ENCODE measurements at regions not wholly inside any gene's neighbourhood (a gene's known extent, or its start where the extent isn't known, plus 50 kb on each side); places are given as distances from the start of the nearest gene placed in this dataset.
"Not testable (repeated sequence)": the region's sequence is repeated elsewhere in the genome, so short reads cannot be mapped to it uniquely, and the experiment has no call there.

DNA sequence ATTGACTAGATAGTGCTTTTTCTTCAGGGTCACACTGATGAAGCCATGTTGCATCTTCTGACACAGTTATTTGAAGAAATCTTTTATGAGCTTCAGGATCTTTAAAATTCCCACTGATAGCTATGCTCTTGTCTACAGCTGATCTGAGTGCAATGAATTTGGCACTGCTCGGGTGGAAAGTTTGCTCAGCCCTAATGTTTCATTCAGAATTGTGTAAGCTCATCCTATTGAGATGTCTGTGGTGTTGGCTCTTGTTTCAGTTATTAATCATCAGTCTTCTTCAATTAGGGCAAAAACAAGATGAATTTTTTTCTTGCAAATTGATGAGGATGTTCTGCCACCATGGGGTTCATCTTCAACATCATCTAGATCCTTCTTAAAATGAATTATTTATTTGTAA, 1387.0 kb upstream of the RAG2 start:
- POLR2A ChIA-PET, result no interaction called here
- no peak for DNase-seq (ENCODE audit: low read depth)
- no peak overlapping the region for H3K4me3 ChIP-seq (ENCODE audit: low read depth, low read length)
- H3K27me3 ChIP-seq (ENCODE audit: control insufficient read depth, insufficient read depth, low read length), result no peaks in the 10 kb centered on the region
- CTCF ChIA-PET, result interaction anchor here (0.9 kb wide), 1 partner anchor 10 kb away, joined by 4 read pairs; no protein-coding TSS in a partner anchor
- H3K36me3 ChIP-seq (ENCODE audit: control insufficient read depth, insufficient read depth, low read length), result no peaks in the 10 kb centered on the region
- TF ChIP-seq, protein P1, sequence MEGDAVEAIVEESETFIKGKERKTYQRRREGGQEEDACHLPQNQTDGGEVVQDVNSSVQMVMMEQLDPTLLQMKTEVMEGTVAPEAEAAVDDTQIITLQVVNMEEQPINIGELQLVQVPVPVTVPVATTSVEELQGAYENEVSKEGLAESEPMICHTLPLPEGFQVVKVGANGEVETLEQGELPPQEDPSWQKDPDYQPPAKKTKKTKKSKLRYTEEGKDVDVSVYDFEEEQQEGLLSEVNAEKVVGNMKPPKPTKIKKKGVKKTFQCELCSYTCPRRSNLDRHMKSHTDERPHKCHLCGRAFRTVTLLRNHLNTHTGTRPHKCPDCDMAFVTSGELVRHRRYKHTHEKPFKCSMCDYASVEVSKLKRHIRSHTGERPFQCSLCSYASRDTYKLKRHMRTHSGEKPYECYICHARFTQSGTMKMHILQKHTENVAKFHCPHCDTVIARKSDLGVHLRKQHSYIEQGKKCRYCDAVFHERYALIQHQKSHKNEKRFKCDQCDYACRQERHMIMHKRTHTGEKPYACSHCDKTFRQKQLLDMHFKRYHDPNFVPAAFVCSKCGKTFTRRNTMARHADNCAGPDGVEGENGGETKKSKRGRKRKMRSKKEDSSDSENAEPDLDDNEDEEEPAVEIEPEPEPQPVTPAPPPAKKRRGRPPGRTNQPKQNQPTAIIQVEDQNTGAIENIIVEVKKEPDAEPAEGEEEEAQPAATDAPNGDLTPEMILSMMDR (IDR thresholded peaks at IDR 0.05; ENCODE audit: insufficient read depth, low read depth, low read length), result no peak

DNA sequence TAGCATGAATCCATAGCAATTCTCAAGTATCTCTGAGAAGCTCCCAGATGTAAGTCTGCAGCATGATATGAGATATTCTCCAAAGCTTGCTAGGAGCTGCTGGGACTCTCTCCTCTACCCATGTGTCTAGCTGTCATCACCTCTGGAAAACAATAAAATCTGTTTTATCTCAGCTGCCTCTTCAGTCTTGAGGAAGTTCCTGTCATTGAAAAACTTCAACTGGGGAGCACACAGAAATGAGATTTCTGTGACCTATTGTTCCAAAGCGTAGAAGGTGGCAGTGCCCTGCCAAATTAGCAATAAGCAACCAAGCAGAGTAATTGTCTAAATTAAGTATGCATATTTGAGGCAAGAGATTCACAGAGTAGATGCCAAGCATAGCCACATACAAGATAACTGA, 1380.6 kb upstream of the RAG2 start:
- no peak for DNase-seq (ENCODE audit: low read depth)
- Histone ChIP-seq H3K36me3 (ENCODE audit: control insufficient read depth, insufficient read depth, low read length) (no peaks in the 10 kb centered on the region), H3K27me3 (ENCODE audit: control insufficient read depth, insufficient read depth, low read length) (no peaks in the 10 kb centered on the region), H3K4me3 (ENCODE audit: low read depth, low read length) (no peak overlapping the region)
- TF ChIP-seq, protein P1 (IDR thresholded peaks at IDR 0.05; ENCODE audit: insufficient read depth, low read depth, low read length), result no peak
- ChIA-PET CTCF (no interaction called here), POLR2A (no interaction called here)

DNA sequence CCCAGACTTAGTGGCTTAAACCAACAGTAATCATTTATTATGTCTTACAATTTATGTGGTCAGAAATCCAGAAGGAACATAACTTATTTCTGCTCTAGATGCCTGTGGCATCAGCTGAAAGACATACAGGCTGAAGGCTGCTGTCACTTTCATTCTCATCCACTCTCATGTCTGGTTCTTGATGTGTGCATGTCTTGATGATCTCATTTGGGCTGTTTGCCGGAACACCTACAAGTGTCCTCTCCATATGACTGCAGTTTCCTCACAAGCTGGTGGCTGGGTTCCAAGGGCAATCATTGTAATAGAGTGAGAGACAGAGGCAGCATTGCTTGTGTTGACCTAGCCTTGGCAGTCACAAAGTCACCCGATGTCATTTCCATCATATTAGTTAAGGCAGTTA, 1375.9 kb upstream of the RAG2 start:
- CTCF ChIA-PET, result no interaction called here
- POLR2A ChIA-PET, result no interaction called here
- H3K27me3 ChIP-seq (ENCODE audit: control insufficient read depth, insufficient read depth, low read length), result no peaks in the 10 kb centered on the region

DNA sequence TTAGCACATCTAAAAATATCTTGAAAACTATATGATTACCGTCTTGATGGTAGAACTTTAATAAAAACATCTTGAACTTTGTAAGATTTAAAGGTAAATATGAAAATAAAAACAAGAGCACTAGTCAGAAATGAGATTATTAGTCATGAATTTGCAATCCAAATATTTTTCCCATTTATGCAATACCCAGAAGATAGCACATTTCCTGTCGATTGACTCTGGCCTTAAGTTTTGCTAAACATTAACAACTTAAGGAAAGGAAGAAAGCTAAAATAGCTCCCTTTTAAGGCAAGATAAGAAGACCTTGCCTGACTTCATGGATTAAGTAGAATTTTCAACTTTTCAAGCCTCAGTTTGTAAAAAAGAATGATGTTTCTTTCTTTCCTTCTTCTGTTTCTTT, 1374.7 kb upstream of the RAG2 start:
- DNase-seq (ENCODE audit: low read depth), result no peak
- POLR2A ChIA-PET, result interaction anchor here (0.7 kb wide), 1 partner anchor 551 kb away, joined by 3 read pairs; no protein-coding TSS in a partner anchor
- Histone ChIP-seq H3K27me3 (ENCODE audit: control insufficient read depth, insufficient read depth, low read length) (no peaks in the 10 kb centered on the region), H3K4me3 (ENCODE audit: low read depth, low read length) (no peak overlapping the region), H3K36me3 (ENCODE audit: control insufficient read depth, insufficient read depth, low read length) (no peaks in the 10 kb centered on the region)
- TF ChIP-seq, protein P1 (IDR thresholded peaks at IDR 0.05; ENCODE audit: insufficient read depth, low read depth, low read length), result no peak
- CTCF ChIA-PET, result no interaction called here

More for the DNA sequence above, 1375.9 kb upstream of the RAG2 start:
- no peak overlapping the region for H3K4me3 ChIP-seq (ENCODE audit: low read depth, low read length)
- TF ChIP-seq, protein P1 (IDR thresholded peaks at IDR 0.05; ENCODE audit: insufficient read depth, low read depth, low read length), result no peak
- DNase-seq (ENCODE audit: low read depth), result no peak
- no peaks in the 10 kb centered on the region for H3K36me3 ChIP-seq (ENCODE audit: control insufficient read depth, insufficient read depth, low read length)

DNA sequence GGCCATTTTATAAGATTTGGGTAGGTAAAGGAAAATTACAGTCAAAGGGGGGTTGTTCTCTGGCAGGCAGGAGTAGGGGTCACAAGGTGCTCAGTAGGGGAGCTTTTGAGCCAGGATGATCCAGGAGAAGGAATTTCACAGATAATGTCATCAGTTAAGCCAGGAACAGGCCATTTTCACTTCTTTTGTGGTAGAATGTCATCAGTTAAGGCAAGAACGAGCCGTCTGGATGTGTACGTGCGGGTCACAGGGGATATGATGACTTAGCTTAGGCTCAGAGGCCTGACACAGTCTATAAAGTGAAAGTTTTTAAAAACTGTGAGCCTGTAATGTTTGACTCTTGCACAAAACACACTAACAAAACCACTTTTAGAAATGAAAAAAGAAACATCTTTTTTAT, 1371.3 kb upstream of the RAG2 start:
- DNase-seq (ENCODE audit: low read depth); CTCF ChIA-PET; H3K36me3 ChIP-seq (ENCODE audit: control insufficient read depth, insufficient read depth, low read length); H3K27me3 ChIP-seq (ENCODE audit: control insufficient read depth, insufficient read depth, low read length); H3K4me3 ChIP-seq (ENCODE audit: low read depth, low read length); POLR2A ChIA-PET: not testable (repeated sequence)

DNA sequence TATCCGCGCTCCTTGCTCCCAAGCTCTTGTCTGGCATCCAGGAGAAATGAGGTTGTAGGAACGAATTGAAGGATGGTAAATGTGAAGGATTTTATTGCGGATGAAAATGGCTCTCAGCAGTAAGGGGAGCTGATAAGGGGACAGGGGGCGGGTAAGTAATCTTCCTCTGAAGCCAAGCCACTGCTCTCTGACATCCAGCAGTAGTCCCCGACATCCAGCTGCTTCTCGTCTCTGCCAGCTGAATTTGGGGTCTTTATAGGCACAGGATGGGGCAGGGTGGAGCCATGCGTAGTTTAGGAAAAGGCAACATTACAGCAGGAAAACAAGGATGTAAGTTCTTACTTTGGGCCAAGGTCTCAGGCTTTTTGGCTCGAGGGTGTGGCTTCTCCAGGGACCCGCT, 1370.1 kb upstream of the RAG2 start:
- POLR2A ChIA-PET, result no interaction called here

More for the DNA sequence above, 1370.1 kb upstream of the RAG2 start:
- no peak for DNase-seq (ENCODE audit: low read depth)
- H3K36me3 ChIP-seq (ENCODE audit: control insufficient read depth, insufficient read depth, low read length), result no peaks in the 10 kb centered on the region
- no peak overlapping the region for H3K4me3 ChIP-seq (ENCODE audit: low read depth, low read length)
- H3K27me3 ChIP-seq (ENCODE audit: control insufficient read depth, insufficient read depth, low read length), result no peaks in the 10 kb centered on the region
- CTCF ChIA-PET, result no interaction called here
- TF ChIP-seq, protein P1 (IDR thresholded peaks at IDR 0.05; ENCODE audit: insufficient read depth, low read depth, low read length), result no peak
